SH-SY5Y (cell line): ENCODE measurements at regions not wholly inside any gene's neighbourhood (a gene's known extent, or its start where the extent isn't known, plus 50 kb on each side); places are given as distances from the start of the nearest gene placed in this dataset.
A peak's percentile ranks its signal among the peaks of the same experiment; 100 is the strongest.

Source experiments
- GATA2 ChIP-seq: IDR thresholded peaks from 2 replicates; pipeline ENCODE4 v1.6.1; 2011; ENCODE audit warnings: mild to moderate bottlenecking, low read depth, low read length
- GATA3 ChIP-seq: IDR thresholded peaks from 2 replicates; pipeline ENCODE4 v1.6.1; 2011; ENCODE audit warnings: low read depth, mild to moderate bottlenecking, low read length, moderate library complexity

DNA sequence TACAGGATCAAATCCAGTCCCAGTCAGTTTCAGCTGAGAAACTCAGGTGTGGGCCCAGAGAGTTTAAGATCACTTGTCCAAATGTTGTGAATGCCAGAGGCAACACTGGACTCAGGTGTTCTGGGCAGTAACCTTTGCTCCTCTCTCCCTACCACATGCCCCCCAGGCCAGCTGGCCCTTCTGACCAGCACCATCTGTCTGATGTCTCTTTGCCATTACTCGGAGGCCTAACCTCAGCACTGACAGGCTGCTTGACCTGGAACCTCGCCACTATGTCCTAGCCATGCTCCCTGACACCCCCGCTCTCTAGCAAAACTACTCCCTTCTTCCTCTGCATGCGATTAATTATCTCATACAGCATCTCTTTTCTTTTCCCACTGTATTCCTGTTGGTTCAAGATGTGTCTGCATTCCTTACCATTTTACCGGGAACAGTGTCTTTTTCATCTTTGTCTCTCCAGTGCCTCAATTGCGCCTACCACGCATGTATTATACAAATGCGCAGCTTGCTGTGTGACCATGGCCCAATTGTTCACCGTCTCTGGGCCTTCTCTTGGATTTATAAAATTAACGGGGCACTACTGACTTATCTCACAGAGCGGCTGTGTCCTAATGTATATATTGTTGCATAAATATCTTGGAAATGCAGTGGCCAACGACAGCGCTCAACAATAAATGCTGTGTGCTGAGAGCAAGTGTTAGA lies 159.5 kb upstream of the IRF2BP2 start:
- TF ChIP-seq GATA2 = 0 out of 2 replicates have a peak, but pooled peaks have one; percentile 5
- TF ChIP-seq GATA3 = no peak

GRCh38 chr1:234768569-234769283 lies 158.7 kb upstream of the IRF2BP2 start:
- TF ChIP-seq GATA3 (no peak), GATA2 (no peak)

DNA sequence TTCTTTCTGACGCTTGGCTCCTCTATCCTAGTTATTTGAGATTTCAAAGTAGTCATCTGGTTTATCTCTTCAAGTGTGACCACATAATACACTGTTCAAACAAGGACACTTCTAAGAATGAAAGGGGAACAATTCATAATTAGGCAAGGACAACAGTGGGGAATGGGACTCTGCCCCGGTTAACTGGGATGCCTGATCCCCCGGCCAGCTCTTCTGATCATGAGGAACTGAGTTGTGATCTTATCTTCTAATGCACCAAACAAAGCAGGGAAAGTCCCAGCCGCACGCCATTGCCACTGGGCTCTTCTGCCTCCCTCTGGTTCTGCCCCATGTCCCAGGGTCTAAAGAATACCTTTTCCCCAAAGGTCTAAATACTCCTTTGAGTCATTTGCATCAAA lies 158.2 kb upstream of the IRF2BP2 start:
- no peak for TF ChIP-seq GATA2

GRCh38 chr1:234765672-234766071 lies 155.7 kb upstream of the IRF2BP2 start:
- TF ChIP-seq GATA2 = no peak

GRCh38 chr1:234765181-234765580 lies 155.2 kb upstream of the IRF2BP2 start:
- TF ChIP-seq GATA3 (no peak), GATA2 (no peak)

DNA sequence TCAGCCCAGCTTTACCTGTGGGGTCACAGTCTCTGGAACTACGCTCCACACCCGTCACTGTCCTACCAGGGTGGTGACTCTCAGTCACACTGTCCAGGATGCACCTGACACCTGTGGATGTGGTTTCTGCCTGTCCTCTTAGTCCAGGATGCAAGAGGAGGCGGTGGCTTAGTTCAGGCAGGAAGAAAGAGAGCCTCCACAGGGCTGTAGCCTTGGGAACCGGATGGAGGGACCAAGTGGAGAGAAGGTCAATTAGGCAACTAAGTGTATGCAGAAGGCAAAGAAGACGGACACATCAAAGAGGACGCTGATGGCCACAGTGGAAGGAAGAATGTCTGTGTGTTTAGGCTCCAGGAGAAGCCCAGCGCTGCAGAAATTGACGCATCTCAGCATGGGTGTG lies 153.9 kb upstream of the IRF2BP2 start:
- TF ChIP-seq GATA2 (no peak), GATA3 (no peak)

GRCh38 chr1:234763367-234763766 lies 153.4 kb upstream of the IRF2BP2 start:
- TF ChIP-seq GATA3 (no peak), GATA2 (no peak)

- TF ChIP-seq GATA2 (no peak), GATA3 (no peak)
Measured at GRCh38 chr1:234760303-234760723, 150.3 kb upstream of the IRF2BP2 start.

DNA sequence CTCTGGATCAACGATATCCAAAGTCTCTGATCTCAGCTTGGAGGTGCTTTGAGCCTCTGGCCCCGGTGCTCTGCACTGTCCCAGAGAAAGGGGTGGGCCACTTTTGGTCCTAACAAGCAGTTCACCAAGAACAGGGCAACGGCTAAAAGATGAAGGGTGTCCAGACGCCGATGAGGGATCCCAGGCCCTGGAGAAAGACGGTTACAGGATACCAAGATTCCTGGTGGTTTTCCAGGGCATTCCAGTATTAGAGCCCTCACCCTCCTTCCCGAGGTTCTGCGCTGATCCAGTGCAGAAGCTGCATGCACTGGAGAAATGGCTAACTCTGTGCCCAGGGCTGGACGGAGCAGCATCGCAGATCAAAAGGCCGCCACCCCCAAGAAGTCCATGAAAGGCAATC lies 149.9 kb upstream of the IRF2BP2 start:
- TF ChIP-seq GATA3 = no peak
- TF ChIP-seq GATA2 = no peak

DNA sequence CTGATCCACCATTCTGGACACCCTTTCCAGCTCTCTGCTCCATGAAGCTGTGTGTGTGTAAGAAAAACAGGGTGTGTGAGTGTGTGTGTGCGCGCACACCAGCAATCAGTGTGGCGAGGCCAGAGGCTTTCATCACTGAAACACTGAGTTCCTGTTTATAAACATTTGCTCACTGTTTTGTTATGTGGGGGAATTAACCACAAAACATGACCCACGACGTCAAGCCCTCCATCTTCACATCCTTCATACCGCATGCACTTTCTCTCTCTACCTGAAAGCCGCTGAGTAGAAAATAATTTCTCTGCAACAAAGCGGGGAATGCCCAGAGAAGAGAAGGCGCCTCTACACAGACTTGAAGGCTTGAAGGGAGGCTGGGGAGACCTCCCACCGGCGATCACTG lies 148.9 kb upstream of the IRF2BP2 start:
- TF ChIP-seq GATA3 = no peak
- no peak for TF ChIP-seq GATA2

DNA sequence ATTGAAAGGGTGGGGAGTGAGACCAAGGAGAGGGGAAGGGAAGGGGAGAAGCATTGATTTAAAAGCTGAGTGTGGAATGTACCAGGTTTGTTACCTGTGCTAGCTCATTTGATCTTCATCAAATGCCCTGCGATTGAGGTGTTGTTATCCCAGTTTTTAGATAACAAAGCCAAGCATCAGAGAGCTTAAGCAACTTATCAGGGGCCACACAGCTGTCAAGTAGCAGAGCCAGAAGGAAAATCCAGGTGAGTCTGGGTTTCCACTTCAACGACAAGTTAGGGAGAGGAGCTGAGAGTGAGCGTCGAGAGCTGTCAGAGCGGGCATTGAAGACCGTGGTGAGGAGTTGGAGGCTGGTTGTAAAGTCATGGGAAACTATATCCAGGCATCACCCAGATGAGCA lies 146.9 kb upstream of the IRF2BP2 start:
- TF ChIP-seq GATA2 = no peak
- no peak for TF ChIP-seq GATA3

GRCh38 chr1:234756066-234756774 lies 146.2 kb upstream of the IRF2BP2 start:
- no peak for TF ChIP-seq GATA3

DNA sequence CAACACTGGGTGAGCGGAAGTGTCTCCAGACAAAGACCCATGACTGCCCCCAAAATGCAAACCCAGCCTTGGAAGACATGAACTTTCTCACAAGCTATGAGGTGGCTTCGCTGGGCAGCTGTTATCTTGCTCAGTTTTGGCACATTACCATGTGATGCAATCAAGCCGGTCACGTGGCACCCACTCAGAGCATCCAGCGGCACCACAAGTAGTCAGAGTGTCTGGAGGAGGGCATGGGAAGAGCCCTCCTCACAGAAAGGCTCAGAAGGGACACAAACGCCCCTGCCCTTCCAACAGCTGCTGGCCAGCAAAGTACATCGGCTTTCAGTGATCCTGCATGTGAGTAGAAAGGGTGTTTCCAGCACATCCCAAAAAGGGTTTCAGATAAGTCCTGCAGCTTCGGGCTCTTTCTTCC lies 145.5 kb upstream of the IRF2BP2 start:
- no peak for TF ChIP-seq GATA2

DNA sequence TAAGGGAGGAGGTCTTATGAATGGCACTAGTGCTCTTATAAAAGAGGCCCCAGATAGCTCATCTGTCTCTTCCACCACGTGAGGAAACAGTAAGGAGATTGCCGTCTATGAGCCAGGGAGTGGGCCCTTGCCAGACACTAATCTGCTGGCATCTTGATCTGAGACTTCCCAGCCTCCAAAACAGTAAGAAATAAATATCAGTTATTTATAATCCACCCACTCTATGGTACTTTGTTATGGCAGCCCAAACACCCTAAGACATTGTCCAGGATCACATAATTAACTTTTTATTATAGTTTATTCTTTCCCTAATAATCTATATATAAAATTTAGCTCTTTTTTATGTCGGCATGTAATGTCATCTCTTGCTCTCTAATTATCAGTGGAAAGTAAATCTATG lies 144.0 kb upstream of the IRF2BP2 start:
- TF ChIP-seq GATA2 = no peak
- TF ChIP-seq GATA3 = no peak

DNA sequence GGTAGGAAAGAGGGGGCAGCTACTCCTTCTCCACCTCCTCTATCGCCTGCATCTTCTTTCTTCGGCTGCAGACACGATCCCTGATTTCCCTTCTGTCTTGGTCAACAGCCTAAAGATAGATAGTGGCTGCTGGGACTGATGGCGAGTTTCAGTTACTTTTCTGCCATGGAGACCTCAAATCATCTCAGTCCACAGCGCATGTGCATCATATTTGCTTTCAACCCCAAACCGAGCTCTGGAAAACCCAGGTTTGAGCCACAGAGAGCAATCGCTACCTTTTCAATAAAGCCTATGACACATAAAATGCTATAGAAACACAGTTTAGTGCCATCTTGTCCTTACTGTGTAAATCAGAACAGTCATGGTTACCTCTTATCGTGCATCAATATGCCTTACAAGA lies 142.9 kb upstream of the IRF2BP2 start:
- TF ChIP-seq GATA2 (no peak), GATA3 (no peak)

DNA sequence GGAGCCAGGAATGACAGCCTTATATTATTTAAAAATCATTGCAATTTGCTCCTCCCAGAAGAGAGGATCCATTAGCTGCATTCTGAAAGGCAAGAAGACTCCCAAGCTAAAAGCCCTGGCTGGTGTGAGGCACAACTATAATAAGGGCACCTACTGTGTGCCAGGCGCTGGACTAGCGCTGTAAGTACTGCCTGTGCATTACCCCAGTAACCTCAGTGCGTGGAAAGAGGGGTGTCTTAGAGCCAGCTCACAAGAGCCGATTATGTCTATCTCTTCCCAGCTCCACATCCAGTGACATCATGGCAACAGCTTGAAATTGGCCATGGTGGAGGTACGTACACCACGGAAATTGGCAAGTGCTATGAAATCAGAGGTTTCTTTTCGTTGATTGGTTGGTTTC lies 141.7 kb upstream of the IRF2BP2 start:
- TF ChIP-seq GATA3 (no peak), GATA2 (no peak)
